Adipose tissue (tissue), 3 donors: ENCODE measurements at regions not wholly inside any gene's neighbourhood (a gene's known extent, or its start where the extent isn't known, plus 50 kb on each side); places are given as distances from the start of the nearest gene placed in this dataset.
"Not testable (repeated sequence)": the region's sequence is repeated elsewhere in the genome, so short reads cannot be mapped to it uniquely, and the experiment has no call there.

Source experiments
- H3K27ac ChIP-seq: one replicate; pipeline ENCODE4 v1.5.1; 2013; ENCODE audit warnings: low read depth, low read length
- WGBS, 3 donors: extraction: QIAGEN DNeasy Blood & Tissue Kit; methylation state at CpG; one replicate each; pipeline ENCODE4 v1.1.7; 2013; 5-methylcytosine and 5-hydroxymethylcytosine counted together
- donor health status: healthy with polysubstance abuse.
- donor health status: Bipolar disorder and iron deficiency.
- donor health status: healthy.

DNA sequence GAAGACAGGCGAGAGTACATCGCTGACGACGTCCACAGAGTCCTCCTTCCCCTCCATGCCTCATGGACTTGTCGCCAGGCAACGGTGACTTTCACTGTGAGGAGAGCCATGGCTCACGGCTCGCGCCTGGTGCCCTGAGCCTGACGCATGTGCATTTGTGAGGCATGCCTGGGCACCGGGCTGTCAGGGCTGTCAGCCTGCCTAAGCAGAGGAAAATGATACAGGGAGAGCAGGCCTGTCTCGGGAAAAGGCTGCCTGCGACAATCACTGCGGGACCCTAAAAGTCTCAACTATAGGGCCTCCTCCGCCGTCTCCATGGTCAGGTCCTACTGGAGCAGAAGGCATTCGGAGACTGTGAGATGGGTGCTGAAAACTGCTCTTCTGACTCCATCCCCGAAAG lies 135.5 kb upstream of the WSB1 start:
- H3K27ac ChIP-seq: no peak overlapping the region
- 90 to 92% (median 91%) methylated on average over 18 of the region's 18 CpGs for WGBS, 3 donors

DNA sequence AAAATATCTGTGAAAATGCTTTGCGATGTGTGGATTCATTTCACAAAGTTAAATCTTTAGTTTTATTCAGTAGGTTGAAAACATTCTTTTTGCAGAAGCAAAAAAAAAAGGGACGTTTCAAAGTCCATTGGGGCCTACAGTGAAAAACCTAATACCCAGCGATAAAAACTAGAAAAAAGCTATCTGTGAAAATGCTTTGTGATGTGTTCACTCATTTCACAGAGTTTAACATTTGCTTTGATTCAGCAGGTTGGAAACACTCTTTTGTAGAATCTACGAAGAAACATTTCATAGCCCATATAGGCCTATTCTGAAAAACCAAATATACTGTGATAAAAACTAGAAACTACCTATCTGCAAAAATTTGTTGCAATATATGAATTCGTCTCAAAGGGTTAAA lies 113.6 kb upstream of the WSB1 start:
- WGBS, 3 donors: 77 to 90% (median 86%) methylated on average over 5 of the region's 5 CpGs
- H3K27ac ChIP-seq: no peak overlapping the region

GRCh38 chr17:27181379-27181925 lies 112.5 kb upstream of the WSB1 start:
- WGBS, 3 donors: 41 to 73% (median 55%) methylated on average over 2 of the region's 2 CpGs

DNA sequence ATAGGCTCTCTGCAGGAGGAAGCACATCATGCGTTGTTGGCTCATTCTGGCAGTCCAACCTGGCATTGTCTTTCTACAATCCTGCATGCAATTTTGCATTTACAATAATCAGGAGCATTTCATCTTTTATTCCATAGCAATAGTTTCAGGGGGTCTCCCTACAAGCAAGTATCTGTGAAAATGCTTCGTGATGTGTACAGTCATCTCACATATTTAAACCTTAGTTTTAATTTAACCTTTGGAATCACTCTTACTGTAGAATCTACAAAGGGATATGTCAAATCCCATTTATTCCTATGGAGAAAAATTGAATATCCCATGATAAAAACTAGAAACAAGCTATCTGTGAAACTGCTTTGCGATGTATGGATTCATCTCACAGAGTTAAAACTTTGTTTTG lies 112.0 kb upstream of the WSB1 start:
- H3K27ac ChIP-seq: no peak overlapping the region
- 87 to 90% (median 90%) methylated on average over 3 of the region's 3 CpGs for WGBS, 3 donors

More at GRCh38 chr17:27181379-27181925, 112.5 kb upstream of the WSB1 start:
- not testable (repeated sequence) for H3K27ac ChIP-seq

- 35 to 100% (median 57%) methylated on average over 1 to 8 of the region's 8 CpGs for WGBS, 3 donors
- H3K27ac ChIP-seq: not testable (repeated sequence)
Measured at GRCh38 chr17:27197505-27197904, 96.4 kb upstream of the WSB1 start.

GRCh38 chr17:27199948-27200347 lies 94.0 kb upstream of the WSB1 start:
- WGBS, 3 donors: 58 to 66% (median 62%) methylated on average over 4 of the region's 4 CpGs
- no peak overlapping the region for H3K27ac ChIP-seq

- H3K27ac ChIP-seq: no peak overlapping the region
Measured at GRCh38 chr17:27200476-27200875, 93.4 kb upstream of the WSB1 start.

GRCh38 chr17:27203241-27203640 lies 90.7 kb upstream of the WSB1 start:
- no peak overlapping the region for H3K27ac ChIP-seq

GRCh38 chr17:27206447-27206846 lies 87.5 kb upstream of the WSB1 start:
- WGBS, 3 donors: 47 to 63% (median 56%) methylated on average over 4 of the region's 4 CpGs

More at GRCh38 chr17:27203241-27203640, 90.7 kb upstream of the WSB1 start:
- 61 to 83% (median 80%) methylated on average over 3 of the region's 3 CpGs for WGBS, 3 donors

DNA sequence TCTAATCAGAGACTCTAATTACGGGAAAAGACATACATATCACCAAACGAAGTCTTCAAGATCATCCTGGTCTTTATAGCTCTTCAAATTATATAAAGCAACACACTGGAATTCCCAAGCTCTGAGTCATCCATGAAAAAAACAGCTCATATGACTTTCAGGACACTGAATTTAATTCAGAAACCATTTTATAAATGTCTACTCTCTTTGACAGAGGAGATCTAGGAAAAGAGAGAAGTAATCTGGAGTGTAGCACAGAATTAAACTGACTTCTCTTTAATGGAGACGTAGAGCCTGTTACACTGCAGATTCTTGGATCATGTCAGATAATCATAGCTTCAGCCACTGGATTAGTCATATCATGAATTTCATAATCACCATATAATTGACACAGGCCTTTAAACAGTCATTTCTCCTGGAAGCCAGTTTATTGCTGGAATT lies 86.8 kb upstream of the WSB1 start:
- 48 to 62% (median 59%) methylated on average over 3 of the region's 3 CpGs for WGBS, 3 donors
- H3K27ac ChIP-seq: no peak overlapping the region

More at GRCh38 chr17:27206447-27206846, 87.5 kb upstream of the WSB1 start:
- no peak overlapping the region for H3K27ac ChIP-seq

GRCh38 chr17:27208370-27208769 lies 85.5 kb upstream of the WSB1 start:
- H3K27ac ChIP-seq: not testable (repeated sequence)

GRCh38 chr17:27209316-27209715 lies 84.6 kb upstream of the WSB1 start:
- 74 to 92% (median 89%) methylated on average over 6 to 8 of the region's 8 CpGs for WGBS, 3 donors
- H3K27ac ChIP-seq: no peak overlapping the region

DNA sequence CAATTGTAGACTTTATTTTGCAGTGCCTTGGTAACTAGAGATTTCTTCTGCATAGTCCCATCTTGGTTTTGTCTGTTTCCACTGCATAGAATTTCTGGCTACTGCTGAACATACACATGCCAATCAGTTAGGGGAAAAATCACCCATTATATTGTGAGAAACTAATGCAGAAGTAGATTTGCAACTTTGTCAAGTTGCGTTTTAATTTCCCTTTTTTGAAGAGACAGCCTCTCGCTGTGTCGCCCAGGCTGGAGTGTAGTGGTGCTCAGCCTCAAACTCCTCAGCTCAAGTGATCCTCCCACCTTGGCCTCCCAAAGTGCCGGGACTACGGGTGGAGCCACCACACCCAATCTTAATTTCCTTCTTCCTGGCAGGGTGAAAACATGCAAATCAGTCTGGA lies 83.1 kb upstream of the WSB1 start:
- H3K27ac ChIP-seq: not testable (repeated sequence)
- WGBS, 3 donors: 48 to 67% (median 62%) methylated on average over 1 of the region's 5 CpGs

- H3K27ac ChIP-seq: no peak overlapping the region
- WGBS, 3 donors: 86 to 90% (median 90%) methylated on average over 1 of the region's 1 CpG
Measured at GRCh38 chr17:27216836-27217235, 77.1 kb upstream of the WSB1 start.

DNA sequence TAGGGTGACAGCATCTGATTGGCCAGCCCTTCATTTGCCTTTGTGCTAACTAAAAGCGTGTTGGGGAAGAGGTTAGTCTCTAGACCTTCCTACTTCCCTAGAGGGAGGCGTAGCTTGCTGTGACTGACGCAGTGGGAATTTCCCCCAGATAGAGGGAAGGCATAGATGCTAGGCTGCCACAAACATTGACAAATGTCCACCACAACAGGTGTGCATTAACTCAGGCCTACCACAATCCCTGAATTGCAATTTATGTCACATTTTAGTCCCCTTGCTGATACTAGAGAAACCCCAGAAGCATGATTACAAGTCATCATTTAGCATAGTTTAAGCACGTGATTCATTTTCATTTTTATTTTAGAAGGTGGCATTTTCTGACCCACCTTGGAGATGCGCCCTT lies 76.3 kb upstream of the WSB1 start:
- WGBS, 3 donors: 84 to 91% (median 90%) methylated on average over 5 of the region's 5 CpGs

GRCh38 chr17:27218041-27218440 lies 75.9 kb upstream of the WSB1 start:
- WGBS, 3 donors: 74 to 80% (median 78%) methylated on average over 3 of the region's 3 CpGs

More for the DNA sequence above, 76.3 kb upstream of the WSB1 start:
- H3K27ac ChIP-seq: no peak overlapping the region

GRCh38 chr17:27218719-27219488 lies 75.0 kb upstream of the WSB1 start:
- H3K27ac ChIP-seq: no peak overlapping the region
- WGBS, 3 donors: 89 to 94% (median 90%) methylated on average over 6 of the region's 6 CpGs

More at GRCh38 chr17:27218041-27218440, 75.9 kb upstream of the WSB1 start:
- H3K27ac ChIP-seq: no peak overlapping the region

GRCh38 chr17:27222515-27222914 lies 71.4 kb upstream of the WSB1 start:
- no peak overlapping the region for H3K27ac ChIP-seq
- WGBS, 3 donors: 79 to 96% (median 92%) methylated on average over 1 of the region's 1 CpG

GRCh38 chr17:27224526-27225315 lies 69.2 kb upstream of the WSB1 start:
- no peak overlapping the region for H3K27ac ChIP-seq
- 83 to 86% (median 85%) methylated on average over 5 of the region's 5 CpGs for WGBS, 3 donors
